GM12892 (cell line): ENCODE measurements at regions not wholly inside any gene's neighbourhood (a gene's known extent, or its start where the extent isn't known, plus 50 kb on each side); places are given as distances from the start of the nearest gene placed in this dataset.

ENCODE experiments used
- POLR2A ChIP-seq: IDR thresholded peaks from 2 replicates; pipeline ENCODE4 v1.6.1; 2011; ENCODE audit warnings: low read depth, low read length, control low read depth
- POLR2AphosphoS5 ChIP-seq: IDR thresholded peaks from 2 replicates; pipeline ENCODE4 v1.6.1; 2011; ENCODE audit warnings: low read depth, low read length, control low read depth

- no peak for TF ChIP-seq POLR2A
- no peak for TF ChIP-seq POLR2AphosphoS5
These were observed 54.4 kb upstream of the FDX1 start for GRCh38 chr11:110375351-110375750.
